NCI-H2081 (cell line): ENCODE measurements at regions not wholly inside any gene's neighbourhood (a gene's known extent, or its start where the extent isn't known, plus 50 kb on each side); places are given as distances from the start of the nearest gene placed in this dataset.

Source experiments
- DNase-seq, 2 experiments: peaks; one replicate each; lab custom pipeline; 2025; lab: John Stamatoyannopoulos, UW

GRCh38 chr9:38227656-38228055 is 158.6 kb upstream of the SHB start:
- no peak for DNase-seq

- peak; percentile 34 to 57 for DNase-seq
Measured at GRCh38 chr9:38227061-38227540, 158.1 kb upstream of the SHB start.

- peak in 1 of 2 experiments; percentile 29 for DNase-seq
Measured at GRCh38 chr9:38226491-38226951, 157.5 kb upstream of the SHB start.

GRCh38 chr9:38224941-38225340 is 155.9 kb upstream of the SHB start:
- DNase-seq, result no peak

GRCh38 chr9:38216572-38216971 is 147.5 kb upstream of the SHB start:
- DNase-seq, result no peak

- no peak for DNase-seq
Measured at GRCh38 chr9:38215465-38215864, 146.4 kb upstream of the SHB start.

- no peak for DNase-seq
Measured at GRCh38 chr9:38214432-38214831, 145.4 kb upstream of the SHB start.

- no peak for DNase-seq
Measured at GRCh38 chr9:38213631-38214299, 144.7 kb upstream of the SHB start.

- no peak for DNase-seq
Measured at GRCh38 chr9:38212016-38212415, 143.0 kb upstream of the SHB start.

- no peak for DNase-seq
Measured at GRCh38 chr9:38211002-38211401, 142.0 kb upstream of the SHB start.

GRCh38 chr9:38208206-38208901 is 139.3 kb upstream of the SHB start:
- no peak for DNase-seq

- no peak for DNase-seq
Measured at GRCh38 chr9:38207247-38207778, 138.3 kb upstream of the SHB start.

GRCh38 chr9:38205279-38205678 is 136.3 kb upstream of the SHB start:
- DNase-seq, result no peak

GRCh38 chr9:38202336-38202938 is 133.4 kb upstream of the SHB start:
- DNase-seq, result no peak

GRCh38 chr9:38201844-38202243 is 132.8 kb upstream of the SHB start:
- no peak for DNase-seq

GRCh38 chr9:38200431-38200830 is 131.4 kb upstream of the SHB start:
- DNase-seq, result no peak

GRCh38 chr9:38198140-38198539 is 129.1 kb upstream of the SHB start:
- no peak for DNase-seq

- DNase-seq, result no peak
Measured at GRCh38 chr9:38196714-38197113, 127.7 kb upstream of the SHB start.

GRCh38 chr9:38195737-38196161 is 126.7 kb upstream of the SHB start:
- no peak for DNase-seq

- no peak for DNase-seq
Measured at GRCh38 chr9:38194870-38195269, 125.8 kb upstream of the SHB start.

- DNase-seq, result no peak
Measured at GRCh38 chr9:38192731-38193265, 123.8 kb upstream of the SHB start.

- DNase-seq, result no peak
Measured at GRCh38 chr9:38186404-38187115, 117.5 kb upstream of the SHB start.
